ENCODE measurements at regions not wholly inside any gene's neighbourhood (a gene's known extent, or its start where the extent isn't known, plus 50 kb on each side); places are given as distances from the start of the nearest gene placed in this dataset.

DNA sequence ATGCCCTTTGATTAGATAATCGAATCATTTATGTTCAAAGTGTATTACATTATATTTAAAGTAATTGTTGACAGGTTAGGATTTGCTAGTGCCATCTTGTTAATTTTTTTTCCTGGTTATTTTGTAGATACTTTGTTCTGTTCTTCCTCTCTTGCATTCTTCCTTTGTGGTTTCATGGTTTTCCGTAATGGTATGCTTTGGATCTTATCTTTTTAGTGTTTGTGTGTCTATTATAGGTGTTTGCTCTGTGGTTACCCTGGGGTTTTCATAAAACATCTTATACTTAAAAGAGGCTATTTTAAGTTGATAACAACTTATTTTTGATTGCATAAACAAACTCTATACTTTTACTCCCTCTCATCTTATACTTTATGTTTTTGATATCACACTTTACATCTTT, 108.2 kb upstream of the SRD5A3 start:
- TF ChIP-seq, protein P1, sequence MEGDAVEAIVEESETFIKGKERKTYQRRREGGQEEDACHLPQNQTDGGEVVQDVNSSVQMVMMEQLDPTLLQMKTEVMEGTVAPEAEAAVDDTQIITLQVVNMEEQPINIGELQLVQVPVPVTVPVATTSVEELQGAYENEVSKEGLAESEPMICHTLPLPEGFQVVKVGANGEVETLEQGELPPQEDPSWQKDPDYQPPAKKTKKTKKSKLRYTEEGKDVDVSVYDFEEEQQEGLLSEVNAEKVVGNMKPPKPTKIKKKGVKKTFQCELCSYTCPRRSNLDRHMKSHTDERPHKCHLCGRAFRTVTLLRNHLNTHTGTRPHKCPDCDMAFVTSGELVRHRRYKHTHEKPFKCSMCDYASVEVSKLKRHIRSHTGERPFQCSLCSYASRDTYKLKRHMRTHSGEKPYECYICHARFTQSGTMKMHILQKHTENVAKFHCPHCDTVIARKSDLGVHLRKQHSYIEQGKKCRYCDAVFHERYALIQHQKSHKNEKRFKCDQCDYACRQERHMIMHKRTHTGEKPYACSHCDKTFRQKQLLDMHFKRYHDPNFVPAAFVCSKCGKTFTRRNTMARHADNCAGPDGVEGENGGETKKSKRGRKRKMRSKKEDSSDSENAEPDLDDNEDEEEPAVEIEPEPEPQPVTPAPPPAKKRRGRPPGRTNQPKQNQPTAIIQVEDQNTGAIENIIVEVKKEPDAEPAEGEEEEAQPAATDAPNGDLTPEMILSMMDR (IDR thresholded peaks at IDR 0.05; ENCODE audit: low read depth, low read length): no peak
- TF ChIP-seq POLR2A (IDR thresholded peaks at IDR 0.05; ENCODE audit: extremely low read depth, insufficient read length) (no peak), MYC (IDR thresholded peaks at IDR 0.05; ENCODE audit: low read depth, low read length) (no peak), MAX (IDR thresholded peaks at IDR 0.05; ENCODE audit: low read depth, low read length) (no peak)

All from NB4 (cell line).